ENCODE measurements at regions not wholly inside any gene's neighbourhood (a gene's known extent, or its start where the extent isn't known, plus 50 kb on each side); places are given as distances from the start of the nearest gene placed in this dataset.

- FAIRE-seq, result no peak
These were observed 409.6 kb downstream of the GADD45G start for GRCh38 chr9:90014421-90014820.

DNA sequence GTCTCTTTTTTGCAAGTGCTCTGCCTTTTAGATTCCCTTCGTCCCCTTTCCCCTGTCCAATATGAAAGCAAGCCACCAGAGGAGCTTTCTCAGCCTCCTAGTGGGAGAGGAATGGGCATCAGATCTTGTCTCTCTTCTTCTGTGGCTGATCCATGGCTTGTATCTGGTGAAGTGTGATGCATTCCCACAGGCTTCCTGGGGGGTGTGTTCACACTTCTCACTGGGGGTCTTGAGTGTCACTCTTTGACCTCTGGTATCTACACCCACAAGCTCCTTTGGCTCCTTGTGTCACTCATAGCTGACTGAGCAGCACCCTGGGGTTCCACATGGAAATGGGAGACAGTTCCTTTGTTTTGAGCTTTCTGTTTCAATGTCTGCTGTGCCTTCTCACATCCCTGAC, 411.5 kb downstream of the GADD45G start:
- FAIRE-seq, result no peak

DNA sequence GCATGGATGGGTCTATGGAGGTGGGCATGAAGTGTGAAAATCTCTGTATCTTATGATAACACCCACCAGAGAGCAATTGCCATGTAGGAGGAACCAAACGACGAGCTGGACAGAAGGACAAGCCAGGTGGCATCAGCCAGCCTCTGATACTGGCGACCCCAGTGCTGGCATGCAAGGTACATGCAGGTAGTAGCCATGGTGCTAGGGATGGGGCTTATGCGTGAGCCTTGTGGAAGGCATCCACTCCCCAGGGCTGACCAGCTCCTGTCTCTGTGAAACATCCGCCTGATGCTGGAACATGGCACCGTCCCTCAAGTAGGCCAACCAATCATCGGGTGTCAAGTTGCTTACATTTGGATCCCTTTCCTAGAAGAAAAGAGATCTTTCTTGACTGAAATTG, 412.9 kb downstream of the GADD45G start:
- FAIRE-seq, result no peak

DNA sequence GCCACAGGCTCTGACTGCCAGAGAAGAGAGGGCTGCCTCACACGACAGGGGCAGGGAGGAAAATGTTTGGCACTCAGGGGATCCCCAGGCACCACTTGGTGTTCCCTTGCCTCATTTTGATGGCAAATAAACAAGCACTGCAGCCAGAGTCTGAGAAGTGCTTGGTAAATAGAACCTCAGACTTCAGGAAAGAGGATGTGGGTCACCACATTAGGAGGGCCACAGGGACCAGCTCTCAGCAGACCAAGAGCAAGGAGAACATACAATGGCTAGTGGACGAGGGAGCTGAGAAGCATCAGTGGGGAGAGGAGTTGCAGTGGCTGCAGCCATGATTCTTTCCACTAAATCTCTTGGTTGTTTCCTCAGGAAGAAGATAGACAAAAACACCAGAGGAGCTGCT, 413.9 kb downstream of the GADD45G start:
- no peak for FAIRE-seq

- no peak for FAIRE-seq
These were observed 414.8 kb downstream of the GADD45G start for GRCh38 chr9:90019626-90020025.

- FAIRE-seq, result no peak
These were observed 415.6 kb downstream of the GADD45G start for GRCh38 chr9:90020276-90020871.

DNA sequence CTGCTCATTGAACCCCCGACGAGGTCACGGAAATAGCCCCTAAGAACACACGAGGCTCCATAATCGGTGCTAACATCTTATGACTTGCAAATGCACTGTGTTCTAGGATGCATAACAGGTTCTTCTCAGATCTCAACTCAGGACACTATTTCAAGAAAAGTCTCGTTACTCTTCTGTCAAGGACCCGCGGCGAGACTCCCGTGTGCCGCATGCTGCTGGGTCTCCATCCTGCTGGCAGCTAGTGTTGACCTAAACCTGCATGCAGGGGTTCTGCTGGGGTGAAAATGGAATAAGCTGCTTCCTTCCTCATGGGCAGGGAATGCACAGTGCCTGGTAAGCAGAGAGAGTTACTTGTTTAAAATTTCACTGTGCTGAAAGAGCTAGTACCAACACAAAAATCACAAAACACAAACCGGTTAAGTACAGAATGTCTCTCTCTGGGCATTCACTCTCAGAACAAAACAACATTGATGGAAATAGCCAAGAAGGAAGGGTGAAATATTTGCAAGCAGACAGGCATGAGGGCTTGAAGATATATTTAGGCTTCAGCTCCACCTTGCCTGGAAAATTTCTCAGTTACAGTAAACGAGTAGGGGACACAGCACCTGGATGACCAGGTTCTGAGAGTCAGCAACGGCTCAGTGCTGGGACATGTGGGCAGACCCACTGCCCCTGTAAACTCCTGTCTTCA, 416.5 kb downstream of the GADD45G start:
- FAIRE-seq, result no peak

DNA sequence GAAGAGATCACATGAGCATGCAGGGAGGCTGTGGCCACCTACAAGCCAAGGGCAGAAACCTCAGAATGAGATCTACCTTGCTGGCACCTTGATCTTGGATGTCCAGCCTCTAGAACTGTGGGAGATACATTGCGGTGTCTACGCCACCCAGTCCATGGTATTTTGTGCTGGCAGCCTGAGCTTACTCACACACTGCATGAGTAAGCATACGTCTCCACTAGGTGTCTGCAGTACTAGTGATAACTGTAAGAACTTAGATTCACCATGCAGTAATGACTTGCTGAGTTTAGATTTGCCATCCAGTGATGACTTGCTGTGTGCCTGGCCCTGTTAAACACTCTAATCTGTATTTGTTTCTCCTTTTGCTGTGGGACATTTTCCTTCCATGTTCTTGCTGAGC, 417.7 kb downstream of the GADD45G start:
- no peak for FAIRE-seq

DNA sequence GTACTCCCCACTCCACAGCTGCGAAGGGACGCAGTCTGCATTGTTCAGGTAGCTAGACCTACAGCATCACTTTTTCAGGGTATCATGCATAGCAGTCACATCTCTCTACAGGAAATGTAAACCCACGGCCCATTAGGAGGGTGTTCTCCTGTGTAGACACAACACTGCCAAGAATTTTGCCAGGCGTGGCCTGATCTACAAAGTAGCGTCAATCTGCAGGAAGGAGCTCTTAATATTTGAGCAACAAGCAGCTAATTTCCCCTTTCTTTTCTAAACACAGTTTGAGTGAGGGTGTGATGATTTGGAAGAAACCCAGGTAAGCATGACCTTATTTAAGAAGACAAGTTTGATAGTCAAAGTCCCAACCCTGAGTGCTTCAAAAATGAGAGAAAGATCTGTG, 419.0 kb downstream of the GADD45G start:
- no peak for FAIRE-seq

DNA sequence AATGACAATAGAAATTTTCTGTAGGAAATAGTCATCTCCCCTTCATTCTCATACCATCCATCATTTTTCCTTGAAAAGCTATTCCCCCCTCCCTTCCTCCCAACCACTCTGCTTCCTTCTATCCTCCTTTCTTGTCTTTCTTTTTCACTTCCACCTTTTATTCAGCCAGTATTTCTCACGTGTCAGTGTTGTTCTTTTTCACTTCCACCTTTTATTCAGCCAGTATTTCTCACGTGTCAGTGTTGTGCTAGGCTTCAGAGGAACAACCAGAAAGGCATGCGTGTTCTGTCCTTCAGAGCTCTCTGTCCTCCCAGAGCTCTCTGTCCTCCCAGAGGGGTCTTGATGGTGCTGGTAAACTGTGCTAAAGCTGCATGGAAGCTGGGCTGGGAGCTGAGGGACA, 419.6 kb downstream of the GADD45G start:
- FAIRE-seq, result no peak

GRCh38 chr9:90024823-90025222, 420.0 kb downstream of the GADD45G start:
- no peak for FAIRE-seq

DNA sequence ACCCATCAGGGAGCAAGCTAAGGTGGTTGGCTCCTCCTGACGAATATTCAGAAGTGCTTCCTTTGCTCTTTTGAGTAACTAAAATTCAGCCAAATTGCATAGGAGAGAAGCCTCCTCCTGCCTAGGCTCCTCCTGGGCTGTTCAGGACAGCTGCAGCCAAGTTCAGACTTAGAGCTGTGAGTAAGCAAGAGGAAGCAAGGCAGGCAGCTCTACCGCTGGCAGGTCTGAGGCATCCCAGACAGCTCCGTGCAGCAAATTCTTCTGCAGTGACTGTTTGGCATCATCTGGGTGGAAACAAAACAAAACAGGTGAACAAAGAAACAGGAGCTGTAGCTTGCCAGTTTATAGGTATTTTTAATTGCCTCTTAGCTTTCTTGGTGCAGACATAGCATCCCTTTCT, 421.0 kb downstream of the GADD45G start:
- no peak for FAIRE-seq

GRCh38 chr9:90027296-90027790, 422.5 kb downstream of the GADD45G start:
- no peak for FAIRE-seq

GRCh38 chr9:90029386-90029785, 424.6 kb downstream of the GADD45G start:
- FAIRE-seq, result no peak

DNA sequence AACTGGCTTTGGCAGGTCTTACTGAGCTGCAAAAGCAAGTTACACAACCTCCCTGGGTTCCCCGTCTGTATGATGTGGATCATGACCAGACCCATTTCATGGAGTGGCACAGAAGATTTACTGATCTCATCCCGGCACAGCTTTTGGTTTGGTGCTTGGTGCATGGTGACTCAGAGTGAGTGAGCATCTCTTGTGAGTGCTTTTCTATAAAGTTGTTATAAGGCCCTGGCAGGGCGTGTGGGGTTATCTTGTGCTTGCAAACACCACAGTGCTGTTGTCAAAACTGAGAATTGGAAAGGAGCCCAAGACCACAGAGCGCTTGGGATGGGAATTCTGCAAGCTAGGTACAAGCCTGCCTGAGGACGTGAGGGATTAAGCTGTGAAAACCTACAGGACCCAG, 425.2 kb downstream of the GADD45G start:
- FAIRE-seq, result no peak

DNA sequence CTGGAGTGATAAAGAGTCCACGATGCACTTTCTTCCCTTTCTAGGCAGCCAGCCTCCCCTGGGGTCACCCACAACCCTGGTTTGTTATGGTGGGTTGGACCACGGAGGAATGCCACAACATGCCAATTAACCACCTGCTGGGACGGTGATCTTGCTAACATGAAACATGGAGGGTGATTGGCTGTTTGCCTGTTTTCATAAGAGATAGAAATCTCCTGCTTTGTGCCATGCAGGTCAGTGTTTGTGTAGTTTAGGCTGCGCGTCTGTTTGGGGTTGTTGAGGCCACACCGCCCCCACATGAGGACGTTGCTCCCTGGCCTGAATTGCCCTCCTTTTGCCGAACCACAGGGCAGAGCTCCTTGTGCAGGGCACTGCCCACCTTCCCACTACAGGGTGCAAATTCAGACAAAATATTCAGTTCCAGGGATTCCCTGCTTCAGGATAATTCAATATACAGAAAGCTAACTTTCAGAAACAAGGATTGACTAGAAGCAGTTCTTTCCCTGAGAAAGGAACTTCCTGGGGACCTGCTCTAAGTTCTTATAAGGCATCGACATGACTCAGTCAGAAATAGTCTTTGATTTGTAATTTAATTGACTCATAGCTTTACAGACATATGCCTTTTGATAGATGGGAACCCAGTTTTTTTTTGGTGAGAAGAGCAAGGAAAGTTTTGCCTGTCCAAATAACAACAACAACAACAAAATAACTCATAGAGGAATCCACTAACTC, 427.6 kb downstream of the GADD45G start:
- FAIRE-seq, result no peak

DNA sequence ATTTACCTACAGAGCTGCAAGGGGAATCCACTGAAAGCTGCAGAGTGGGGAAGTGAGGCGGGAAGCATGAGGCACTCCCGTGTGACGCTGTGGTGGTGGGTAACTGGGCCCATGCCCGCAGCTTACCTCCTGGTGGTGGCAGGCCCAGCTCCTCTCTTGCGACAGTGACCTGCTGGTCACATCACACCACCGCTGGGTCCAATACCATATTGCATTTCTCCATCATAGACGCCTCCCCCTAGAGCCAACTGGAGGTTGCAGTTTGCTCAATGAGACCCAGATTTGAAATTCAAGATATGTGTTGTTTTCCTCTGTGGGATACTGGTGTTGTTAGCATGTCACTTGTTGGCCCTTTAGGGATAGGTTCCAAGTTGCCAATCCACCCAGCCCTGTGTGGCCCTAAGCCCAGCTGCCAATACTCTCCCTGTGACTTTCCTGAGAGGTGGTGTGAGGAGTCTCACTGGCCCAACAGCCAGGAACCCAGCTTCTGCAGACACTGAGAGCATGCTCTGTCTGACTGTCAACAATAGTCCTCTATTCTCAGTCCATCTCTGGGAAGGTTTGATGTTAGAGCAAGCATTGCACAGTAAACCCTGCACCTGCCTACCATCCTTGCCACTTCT, 428.3 kb downstream of the GADD45G start:
- no peak for FAIRE-seq

- no peak for FAIRE-seq
These were observed 429.3 kb downstream of the GADD45G start for GRCh38 chr9:90034071-90034470.

- FAIRE-seq, result no peak
These were observed 430.7 kb downstream of the GADD45G start for GRCh38 chr9:90035471-90035870.

DNA sequence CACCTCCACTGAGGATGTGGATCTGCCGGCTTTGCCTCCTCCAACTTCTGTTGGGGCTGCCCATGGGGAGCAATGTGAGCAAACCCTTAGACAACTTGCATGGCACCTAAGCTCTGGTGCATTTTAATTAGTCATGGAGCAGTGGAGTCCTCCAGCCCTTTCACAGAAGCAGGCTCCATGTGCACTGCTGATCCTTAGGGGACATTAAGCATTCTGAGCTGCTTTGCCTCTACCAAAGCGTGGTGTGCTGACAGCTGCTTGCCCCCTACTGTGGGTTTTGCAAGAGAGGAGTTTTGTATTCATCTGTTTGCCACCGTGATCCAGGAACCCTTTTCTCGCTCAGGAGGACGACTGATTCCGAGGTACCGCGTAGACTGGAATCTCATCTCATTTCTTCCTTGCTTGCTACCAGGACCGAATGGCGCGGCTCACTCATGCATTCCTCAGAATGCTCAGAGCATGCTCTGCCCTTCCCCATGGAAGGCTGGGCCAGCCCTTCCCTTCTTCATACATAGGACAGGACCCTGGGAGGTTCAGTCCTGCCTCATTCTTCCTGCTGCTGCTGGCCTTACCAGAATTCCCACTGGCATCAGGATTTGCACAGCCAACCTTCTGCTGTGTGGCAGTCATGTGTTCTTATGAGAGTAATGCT, 432.5 kb downstream of the GADD45G start:
- no peak for FAIRE-seq

- no peak for FAIRE-seq
These were observed 434.0 kb downstream of the GADD45G start for GRCh38 chr9:90038763-90039162.

- FAIRE-seq, result no peak
These were observed 439.5 kb downstream of the GADD45G start for GRCh38 chr9:90044263-90044662.

DNA sequence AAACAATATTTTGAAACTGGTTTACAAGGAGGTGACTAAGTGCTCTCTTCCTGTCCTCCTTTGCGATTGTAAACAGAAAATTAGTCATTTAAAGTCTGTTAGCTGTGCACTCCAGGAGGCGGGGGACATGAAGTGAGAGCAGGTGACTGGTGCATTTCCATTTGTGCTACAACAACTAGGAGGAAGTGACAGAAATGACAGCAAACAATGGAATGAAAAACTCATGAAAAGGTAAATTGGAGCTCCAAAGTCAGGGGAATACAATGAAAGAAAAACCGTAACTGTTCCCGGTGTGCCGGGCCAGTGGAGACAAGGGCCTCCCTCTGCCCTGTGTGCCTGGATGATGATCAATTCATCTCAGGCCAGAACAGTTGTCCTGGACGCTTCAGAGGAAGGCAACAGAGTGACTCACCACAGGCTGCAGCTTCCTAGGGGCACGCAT, 439.9 kb downstream of the GADD45G start:
- no peak for FAIRE-seq
